ENCODE measurements at regions not wholly inside any gene's neighbourhood (a gene's known extent, or its start where the extent isn't known, plus 50 kb on each side); places are given as distances from the start of the nearest gene placed in this dataset.

- DNase-seq (ENCODE audit: insufficient read length, low spot score) (no peak), FAIRE-seq (no peak)
- TF ChIP-seq SPI1 (IDR thresholded peaks at IDR 0.05; ENCODE audit: low read depth, low read length) (no peak), POLR2AphosphoS5 (IDR thresholded peaks at IDR 0.05; ENCODE audit: low read depth, low read length) (no peak), TAF1 (IDR thresholded peaks at IDR 0.05; ENCODE audit: low read depth, low read length) (no peak), PAX5 (IDR thresholded peaks at IDR 0.05; ENCODE audit: insufficient read depth, low read length, severe bottlenecking) (no peak), POU2F2 (IDR thresholded peaks at IDR 0.05; ENCODE audit: low read depth, low read length) (no peak), POLR2A (IDR thresholded peaks at IDR 0.05; ENCODE audit: low read depth, low read length) (no peak)
Observed at GRCh38 chr12:45627407-45628069, 102.0 kb upstream of the ARID2 start.

DNA sequence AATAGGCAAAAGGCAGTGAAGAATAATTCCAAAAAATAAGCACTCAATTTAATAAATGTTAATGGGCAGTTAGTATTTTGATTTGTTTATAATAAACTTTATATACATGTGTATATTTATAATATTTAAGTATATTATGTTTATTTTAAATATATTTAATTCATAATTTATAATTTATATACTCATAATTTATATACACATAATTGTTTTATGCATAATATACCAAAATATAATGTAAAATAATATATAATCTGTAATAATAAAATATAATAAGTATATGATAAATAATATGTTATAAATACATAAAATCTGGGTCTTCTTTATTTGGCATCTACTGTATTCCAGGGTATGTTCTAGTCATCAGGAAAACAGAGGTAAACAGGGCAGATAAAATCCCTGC lies 100.2 kb upstream of the ARID2 start:
- TF ChIP-seq POLR2A (IDR thresholded peaks at IDR 0.05; ENCODE audit: low read depth, low read length), result no peak
- DNase-seq (ENCODE audit: insufficient read length, low spot score) (no peak), FAIRE-seq (no peak)

DNA sequence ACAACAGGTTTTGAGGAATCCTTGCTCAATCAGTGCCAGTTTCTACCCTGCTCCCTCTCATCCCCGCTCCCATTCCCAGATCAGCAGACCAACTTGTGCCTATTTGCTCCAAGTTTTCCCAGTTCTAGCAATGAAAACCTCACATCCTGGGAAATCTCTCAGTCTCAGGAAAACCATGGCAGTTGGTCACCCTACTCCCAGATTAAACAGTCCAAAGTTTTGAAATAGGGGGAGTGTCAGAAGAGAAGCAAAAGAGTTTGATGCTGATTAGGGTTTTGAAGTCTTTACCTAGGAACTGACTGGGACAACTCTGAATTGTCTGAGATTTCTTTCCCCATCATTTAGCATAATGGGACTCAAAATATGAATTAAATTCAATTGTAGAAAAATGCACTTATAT lies 95.8 kb upstream of the ARID2 start:
- no peak for TF ChIP-seq POLR2AphosphoS5 (IDR thresholded peaks at IDR 0.05; ENCODE audit: low read depth, low read length)
- no peak for TF ChIP-seq POU2F2 (IDR thresholded peaks at IDR 0.05; ENCODE audit: low read depth, low read length)
- TF ChIP-seq SPI1 (IDR thresholded peaks at IDR 0.05; ENCODE audit: low read depth, low read length), result no peak
- no peak for TF ChIP-seq POLR2A (IDR thresholded peaks at IDR 0.05; ENCODE audit: low read depth, low read length)
- no peak for TF ChIP-seq PAX5 (IDR thresholded peaks at IDR 0.05; ENCODE audit: insufficient read depth, low read length, severe bottlenecking)
- no peak for FAIRE-seq

GRCh38 chr12:45634273-45634917 lies 95.1 kb upstream of the ARID2 start:
- FAIRE-seq, result no peak
- TF ChIP-seq POU2F2 (IDR thresholded peaks at IDR 0.05; ENCODE audit: low read depth, low read length) (no peak), TAF1 (IDR thresholded peaks at IDR 0.05; ENCODE audit: low read depth, low read length) (no peak), SPI1 (IDR thresholded peaks at IDR 0.05; ENCODE audit: low read depth, low read length) (no peak), POLR2AphosphoS5 (IDR thresholded peaks at IDR 0.05; ENCODE audit: low read depth, low read length) (no peak), POLR2A (IDR thresholded peaks at IDR 0.05; ENCODE audit: low read depth, low read length) (no peak), PAX5 (IDR thresholded peaks at IDR 0.05; ENCODE audit: insufficient read depth, low read length, severe bottlenecking) (no peak)

More for the DNA sequence above, 95.8 kb upstream of the ARID2 start:
- no peak for DNase-seq (ENCODE audit: insufficient read length, low spot score)

GRCh38 chr12:45637242-45637641 lies 92.3 kb upstream of the ARID2 start:
- no peak for TF ChIP-seq PAX5 (IDR thresholded peaks at IDR 0.05; ENCODE audit: insufficient read depth, low read length, severe bottlenecking)
- TF ChIP-seq SPI1 (IDR thresholded peaks at IDR 0.05; ENCODE audit: low read depth, low read length), result no peak
- no peak for TF ChIP-seq POLR2AphosphoS5 (IDR thresholded peaks at IDR 0.05; ENCODE audit: low read depth, low read length)
- no peak for TF ChIP-seq POLR2A (IDR thresholded peaks at IDR 0.05; ENCODE audit: low read depth, low read length)
- TF ChIP-seq TAF1 (IDR thresholded peaks at IDR 0.05; ENCODE audit: low read depth, low read length), result no peak
- no peak for TF ChIP-seq POU2F2 (IDR thresholded peaks at IDR 0.05; ENCODE audit: low read depth, low read length)
- no peak for DNase-seq (ENCODE audit: insufficient read length, low spot score)

More at GRCh38 chr12:45634273-45634917, 95.1 kb upstream of the ARID2 start:
- no peak for DNase-seq (ENCODE audit: insufficient read length, low spot score)

GRCh38 chr12:45637706-45638105 lies 91.8 kb upstream of the ARID2 start:
- TF ChIP-seq POLR2AphosphoS5 (IDR thresholded peaks at IDR 0.05; ENCODE audit: low read depth, low read length) (no peak), POLR2A (IDR thresholded peaks at IDR 0.05; ENCODE audit: low read depth, low read length) (no peak), PAX5 (IDR thresholded peaks at IDR 0.05; ENCODE audit: insufficient read depth, low read length, severe bottlenecking) (no peak), SPI1 (IDR thresholded peaks at IDR 0.05; ENCODE audit: low read depth, low read length) (no peak), POU2F2 (IDR thresholded peaks at IDR 0.05; ENCODE audit: low read depth, low read length) (no peak), TAF1 (IDR thresholded peaks at IDR 0.05; ENCODE audit: low read depth, low read length) (no peak)
- no peak for DNase-seq (ENCODE audit: insufficient read length, low spot score)
- FAIRE-seq, result no peak

More at GRCh38 chr12:45637242-45637641, 92.3 kb upstream of the ARID2 start:
- FAIRE-seq, result no peak

- TF ChIP-seq POLR2AphosphoS5 (IDR thresholded peaks at IDR 0.05; ENCODE audit: low read depth, low read length) (no peak), SPI1 (IDR thresholded peaks at IDR 0.05; ENCODE audit: low read depth, low read length) (no peak), TAF1 (IDR thresholded peaks at IDR 0.05; ENCODE audit: low read depth, low read length) (no peak), POLR2A (IDR thresholded peaks at IDR 0.05; ENCODE audit: low read depth, low read length) (no peak), PAX5 (IDR thresholded peaks at IDR 0.05; ENCODE audit: insufficient read depth, low read length, severe bottlenecking) (no peak), POU2F2 (IDR thresholded peaks at IDR 0.05; ENCODE audit: low read depth, low read length) (no peak)
- FAIRE-seq (no peak), DNase-seq (ENCODE audit: insufficient read length, low spot score) (no peak)
Observed at GRCh38 chr12:45638386-45638785, 91.1 kb upstream of the ARID2 start.

- DNase-seq (ENCODE audit: insufficient read length, low spot score) (no peak), FAIRE-seq (no peak)
- no peak for TF ChIP-seq POU2F2 (IDR thresholded peaks at IDR 0.05; ENCODE audit: low read depth, low read length)
- TF ChIP-seq SPI1 (IDR thresholded peaks at IDR 0.05; ENCODE audit: low read depth, low read length), result no peak
- no peak for TF ChIP-seq PAX5 (IDR thresholded peaks at IDR 0.05; ENCODE audit: insufficient read depth, low read length, severe bottlenecking)
- no peak for TF ChIP-seq TAF1 (IDR thresholded peaks at IDR 0.05; ENCODE audit: low read depth, low read length)
- no peak for TF ChIP-seq POLR2A (IDR thresholded peaks at IDR 0.05; ENCODE audit: low read depth, low read length)
- no peak for TF ChIP-seq POLR2AphosphoS5 (IDR thresholded peaks at IDR 0.05; ENCODE audit: low read depth, low read length)
Observed at GRCh38 chr12:45644541-45644940, 85.0 kb upstream of the ARID2 start.

DNA sequence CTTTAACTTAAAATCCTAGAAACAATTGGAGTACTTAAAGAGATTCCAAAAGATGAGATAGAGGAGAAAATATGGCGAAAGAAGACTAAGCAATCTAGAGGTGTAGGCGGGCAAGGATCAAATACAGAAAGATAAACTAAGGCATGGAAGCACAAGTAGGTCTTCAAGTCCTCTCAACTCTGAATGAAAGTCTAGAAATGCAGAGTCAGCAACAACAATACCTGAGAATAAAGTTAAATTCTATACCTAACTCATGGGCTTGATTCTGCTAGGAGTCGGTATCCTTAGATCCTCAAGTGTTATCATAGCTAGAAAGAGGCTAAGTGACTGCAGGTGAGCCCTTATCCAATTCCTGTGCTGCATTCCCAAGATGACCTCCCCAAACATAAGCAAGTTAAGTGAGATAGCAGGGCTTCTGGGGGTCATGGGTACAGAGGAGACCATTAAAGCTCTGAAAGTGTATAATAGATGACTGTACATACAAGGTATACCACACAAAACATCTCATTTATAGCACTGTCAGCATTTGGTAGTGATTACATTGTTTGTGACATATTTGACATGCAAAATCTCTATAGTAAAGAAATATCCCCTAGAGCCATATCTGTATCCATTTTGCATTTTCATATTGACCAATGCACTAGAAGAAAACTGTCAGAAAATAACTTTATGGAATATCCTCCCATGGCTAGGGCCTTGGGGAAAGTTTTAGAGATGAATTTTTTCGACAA lies 82.5 kb upstream of the ARID2 start:
- no peak for DNase-seq (ENCODE audit: insufficient read length, low spot score)
- no peak for FAIRE-seq
- TF ChIP-seq POU2F2 (IDR thresholded peaks at IDR 0.05; ENCODE audit: low read depth, low read length) (no peak), POLR2A (IDR thresholded peaks at IDR 0.05; ENCODE audit: low read depth, low read length) (no peak), PAX5 (IDR thresholded peaks at IDR 0.05; ENCODE audit: insufficient read depth, low read length, severe bottlenecking) (no peak), SPI1 (IDR thresholded peaks at IDR 0.05; ENCODE audit: low read depth, low read length) (no peak), POLR2AphosphoS5 (IDR thresholded peaks at IDR 0.05; ENCODE audit: low read depth, low read length) (no peak)

Data from GM12891 (cell line).